ENCODE measurements at regions not wholly inside any gene's neighbourhood (a gene's known extent, or its start where the extent isn't known, plus 50 kb on each side); places are given as distances from the start of the nearest gene placed in this dataset.

GRCh38 chr1:164006621-164007020, 552.4 kb upstream of the PBX1 start (continued):
- no peak for TF ChIP-seq RELA (CRISPR knock-in tag; IDR thresholded peaks at IDR 0.05; ENCODE audit: borderline replicate concordance)
- no peak for TF ChIP-seq ZNF263 (CRISPR knock-in tag; IDR thresholded peaks at IDR 0.05; ENCODE audit: low read depth)

GRCh38 chr1:164017239-164017638, 541.7 kb upstream of the PBX1 start:
- ATAC-seq, result no peak
- Mint-ChIP-seq H3K27ac (no peak overlapping the region), H3K36me3 (peaks cover 15% of the 10 kb centered on the region), H3K27me3 (ENCODE audit: low read depth) (no peaks in the 10 kb centered on the region), H3K4me1 (no peaks in the 10 kb centered on the region), H3K9me3 (peaks cover 25% of the 10 kb centered on the region), H3K4me3 (no peak overlapping the region)
- ChIA-PET POLR2A (no interaction called here), CTCF (no interaction called here)
- TF ChIP-seq TEAD1 (CRISPR knock-in tag; IDR thresholded peaks at IDR 0.05) (no peak), CREM (CRISPR knock-in tag; IDR thresholded peaks at IDR 0.05) (no peak), ZNF532 (CRISPR knock-in tag; IDR thresholded peaks at IDR 0.05; ENCODE audit: borderline replicate concordance) (no peak), NFE2L1 (CRISPR knock-in tag; IDR thresholded peaks at IDR 0.05) (no peak), CREB1 (CRISPR knock-in tag; IDR thresholded peaks at IDR 0.05) (no peak)
- no peak for DNase-seq (ENCODE audit: low spot score)

- ChIA-PET POLR2A (no interaction called here), CTCF (no interaction called here)
- ATAC-seq (no peak), DNase-seq (ENCODE audit: low spot score) (no peak)
- H3K4me1 Mint-ChIP-seq, result no peaks in the 10 kb centered on the region
- H3K27me3 Mint-ChIP-seq (ENCODE audit: low read depth), result no peaks in the 10 kb centered on the region
- no peak overlapping the region for H3K27ac Mint-ChIP-seq
- H3K4me3 Mint-ChIP-seq, result no peak overlapping the region
- H3K36me3 Mint-ChIP-seq, result peaks cover 6% of the 10 kb centered on the region
- H3K9me3 Mint-ChIP-seq, result peaks cover 17% of the 10 kb centered on the region
- TF ChIP-seq USF2 (CRISPR knock-in tag; IDR thresholded peaks at IDR 0.05) (no peak), ZNF671 (CRISPR knock-in tag; IDR thresholded peaks at IDR 0.05) (no peak), SP1 (CRISPR knock-in tag; conservative IDR thresholded peaks at IDR 0.05) (no peak), MAX (CRISPR knock-in tag; IDR thresholded peaks at IDR 0.05) (no peak), IRF2 (CRISPR knock-in tag; IDR thresholded peaks at IDR 0.05; ENCODE audit: borderline replicate concordance, low read depth) (no peak), ZNF263 (CRISPR knock-in tag; IDR thresholded peaks at IDR 0.05; ENCODE audit: low read depth) (no peak), ZNF396 (CRISPR knock-in tag; IDR thresholded peaks at IDR 0.05; ENCODE audit: borderline replicate concordance) (no peak), AFF4 (CRISPR knock-in tag; IDR thresholded peaks at IDR 0.05; ENCODE audit: borderline replicate concordance) (no peak), ZSCAN18 (CRISPR knock-in tag; IDR thresholded peaks at IDR 0.05) (no peak), SMAD4 (CRISPR knock-in tag; IDR thresholded peaks at IDR 0.05) (no peak), ATF2 (CRISPR knock-in tag; IDR thresholded peaks at IDR 0.05; ENCODE audit: borderline replicate concordance, low read depth) (no peak), ZNF219 (CRISPR knock-in tag; IDR thresholded peaks at IDR 0.05; ENCODE audit: borderline replicate concordance) (no peak), EMX1 (CRISPR knock-in tag; IDR thresholded peaks at IDR 0.05) (no peak), NR3C1 (CRISPR knock-in tag; conservative IDR thresholded peaks at IDR 0.05; ENCODE audit: low read depth) (no peak), SOX15 (CRISPR knock-in tag; IDR thresholded peaks at IDR 0.05) (no peak), NFYB (CRISPR knock-in tag; conservative IDR thresholded peaks at IDR 0.05; ENCODE audit: low read depth) (no peak)
Observed at GRCh38 chr1:164020391-164020790, 538.6 kb upstream of the PBX1 start.

Measured in WTC11 (cell line).